RPMI7951 (cell line): ENCODE measurements at regions not wholly inside any gene's neighbourhood (a gene's known extent, or its start where the extent isn't known, plus 50 kb on each side); places are given as distances from the start of the nearest gene placed in this dataset.

Experiments used
- DNase-seq: peaks from one replicate; pipeline ENCODE4 v3.0.0-alpha.2; 2012; ENCODE audit warnings: low read depth

GRCh38 chr4:136928957-136929411 lies 603.3 kb downstream of the PCDH18 start:
- DNase-seq, result no peak

GRCh38 chr4:136927172-136927571 lies 605.1 kb downstream of the PCDH18 start:
- no peak for DNase-seq

GRCh38 chr4:136925203-136925602 lies 607.1 kb downstream of the PCDH18 start:
- DNase-seq, result no peak

- DNase-seq, result no peak
These were observed 610.2 kb downstream of the PCDH18 start for GRCh38 chr4:136922066-136922465.

GRCh38 chr4:136920092-136920881 lies 612.0 kb downstream of the PCDH18 start:
- no peak for DNase-seq

- no peak for DNase-seq
These were observed 613.5 kb downstream of the PCDH18 start for GRCh38 chr4:136918772-136919171.

- no peak for DNase-seq
These were observed 614.8 kb downstream of the PCDH18 start for GRCh38 chr4:136917312-136918110.

- no peak for DNase-seq
These were observed 622.7 kb downstream of the PCDH18 start for GRCh38 chr4:136909626-136910025.

GRCh38 chr4:136908122-136908521 lies 624.2 kb downstream of the PCDH18 start:
- DNase-seq, result no peak

GRCh38 chr4:136900696-136901095 lies 631.6 kb downstream of the PCDH18 start:
- DNase-seq, result no peak

- DNase-seq, result no peak
These were observed 633.6 kb downstream of the PCDH18 start for GRCh38 chr4:136898590-136899248.

GRCh38 chr4:136893573-136893972 lies 638.7 kb downstream of the PCDH18 start:
- no peak for DNase-seq

- no peak for DNase-seq
These were observed 650.6 kb downstream of the PCDH18 start for GRCh38 chr4:136881666-136882065.

- DNase-seq, result no peak
These were observed 658.7 kb downstream of the PCDH18 start for GRCh38 chr4:136873555-136873954.

- no peak for DNase-seq
These were observed 664.8 kb downstream of the PCDH18 start for GRCh38 chr4:136867465-136867864.

GRCh38 chr4:136865526-136865925 lies 666.8 kb downstream of the PCDH18 start:
- no peak for DNase-seq

- peak; percentile 50 for DNase-seq
These were observed 667.6 kb downstream of the PCDH18 start for GRCh38 chr4:136864604-136865185.

- DNase-seq, result no peak
These were observed 668.5 kb downstream of the PCDH18 start for GRCh38 chr4:136863756-136864155.

- no peak for DNase-seq
These were observed 669.6 kb downstream of the PCDH18 start for GRCh38 chr4:136862653-136863052.

- no peak for DNase-seq
These were observed 671.2 kb downstream of the PCDH18 start for GRCh38 chr4:136861091-136861490.

- no peak for DNase-seq
These were observed 673.4 kb downstream of the PCDH18 start for GRCh38 chr4:136858903-136859302.

GRCh38 chr4:136855886-136856285 lies 676.4 kb downstream of the PCDH18 start:
- DNase-seq, result no peak
